SK-N-SH (cell line): ENCODE measurements at regions not wholly inside any gene's neighbourhood (a gene's known extent, or its start where the extent isn't known, plus 50 kb on each side); places are given as distances from the start of the nearest gene placed in this dataset.

ENCODE experiments used
- EZH2phosphoT487 ChIP-seq: fragments of 200-600 bp; sonication (generic); IDR thresholded peaks from 2 replicates; pipeline ENCODE4 v1.6.1; 2017; ENCODE audit warnings: low read depth, mixed run types, mild to moderate bottlenecking, antibody characterized with exemption, moderate library complexity, borderline replicate concordance
- GABPA ChIP-seq: IDR thresholded peaks from 2 replicates; pipeline ENCODE4 v1.4.0; 2012; ENCODE audit warnings: low read depth, mild to moderate bottlenecking
- RFX5 ChIP-seq: IDR thresholded peaks from 2 replicates; pipeline ENCODE4 v1.6.1; 2012; ENCODE audit warnings: mild to moderate bottlenecking, improper control_type of control experiment, low read length
- YY1 ChIP-seq: IDR thresholded peaks from 2 replicates; pipeline ENCODE4 v1.4.0; 2012; ENCODE audit warnings: low read depth, mild to moderate bottlenecking
- small RNA-seq, 7 experiments: library from RNA; depleted of rRNA; stranded (forward); fragments of <200 nt; gene quantifications; one replicate each; pipeline ENCODE3, GENCODE V24; 2012
- TF ChIP-seq, protein P1 (sequence below): fragments of 200-600 bp; sonication (generic); IDR thresholded peaks from 2 replicates; pipeline ENCODE4 v1.6.1; 2017; ENCODE audit warnings: antibody characterized with exemption, mild to moderate bottlenecking, moderate library complexity
- TF ChIP-seq, protein P2 (sequence below): IDR thresholded peaks from 2 replicates; pipeline ENCODE4 v1.4.0; 2012; ENCODE audit warnings: low read depth, borderline replicate concordance
- TF ChIP-seq, protein P3 (sequence below): IDR thresholded peaks from 2 replicates; pipeline ENCODE4 v1.4.0; 2012; ENCODE audit warnings: low read depth

DNA sequence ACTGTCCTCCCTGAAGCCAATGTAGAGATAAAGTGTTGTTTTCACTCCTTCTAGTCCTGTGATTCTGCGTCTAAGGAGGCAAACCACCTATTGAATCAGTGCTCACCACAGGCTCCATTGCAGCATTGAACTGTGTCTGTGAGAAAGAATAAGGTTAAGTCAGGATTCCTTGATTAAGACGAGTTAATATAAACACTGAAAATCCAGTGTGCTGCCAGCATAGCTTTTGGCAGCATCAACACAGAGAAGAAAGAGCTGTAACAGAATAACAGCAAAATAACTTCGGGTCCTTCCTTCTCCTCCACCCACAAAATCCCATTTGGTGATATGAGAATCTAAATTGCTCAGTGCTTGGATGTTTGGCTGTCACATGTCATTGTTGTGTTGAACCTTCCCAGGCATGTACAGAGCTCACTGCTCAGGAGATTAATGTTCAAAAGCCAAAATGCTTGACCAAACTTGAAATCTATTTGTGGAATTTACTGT, 185.2 kb upstream of the DDI1 start (continued):
- TF ChIP-seq, protein P1, sequence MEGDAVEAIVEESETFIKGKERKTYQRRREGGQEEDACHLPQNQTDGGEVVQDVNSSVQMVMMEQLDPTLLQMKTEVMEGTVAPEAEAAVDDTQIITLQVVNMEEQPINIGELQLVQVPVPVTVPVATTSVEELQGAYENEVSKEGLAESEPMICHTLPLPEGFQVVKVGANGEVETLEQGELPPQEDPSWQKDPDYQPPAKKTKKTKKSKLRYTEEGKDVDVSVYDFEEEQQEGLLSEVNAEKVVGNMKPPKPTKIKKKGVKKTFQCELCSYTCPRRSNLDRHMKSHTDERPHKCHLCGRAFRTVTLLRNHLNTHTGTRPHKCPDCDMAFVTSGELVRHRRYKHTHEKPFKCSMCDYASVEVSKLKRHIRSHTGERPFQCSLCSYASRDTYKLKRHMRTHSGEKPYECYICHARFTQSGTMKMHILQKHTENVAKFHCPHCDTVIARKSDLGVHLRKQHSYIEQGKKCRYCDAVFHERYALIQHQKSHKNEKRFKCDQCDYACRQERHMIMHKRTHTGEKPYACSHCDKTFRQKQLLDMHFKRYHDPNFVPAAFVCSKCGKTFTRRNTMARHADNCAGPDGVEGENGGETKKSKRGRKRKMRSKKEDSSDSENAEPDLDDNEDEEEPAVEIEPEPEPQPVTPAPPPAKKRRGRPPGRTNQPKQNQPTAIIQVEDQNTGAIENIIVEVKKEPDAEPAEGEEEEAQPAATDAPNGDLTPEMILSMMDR, result no peak
- TF ChIP-seq RFX5 (no peak), GABPA (no peak), EZH2phosphoT487 (no peak), YY1 (no peak)
- TF ChIP-seq, protein P2, sequence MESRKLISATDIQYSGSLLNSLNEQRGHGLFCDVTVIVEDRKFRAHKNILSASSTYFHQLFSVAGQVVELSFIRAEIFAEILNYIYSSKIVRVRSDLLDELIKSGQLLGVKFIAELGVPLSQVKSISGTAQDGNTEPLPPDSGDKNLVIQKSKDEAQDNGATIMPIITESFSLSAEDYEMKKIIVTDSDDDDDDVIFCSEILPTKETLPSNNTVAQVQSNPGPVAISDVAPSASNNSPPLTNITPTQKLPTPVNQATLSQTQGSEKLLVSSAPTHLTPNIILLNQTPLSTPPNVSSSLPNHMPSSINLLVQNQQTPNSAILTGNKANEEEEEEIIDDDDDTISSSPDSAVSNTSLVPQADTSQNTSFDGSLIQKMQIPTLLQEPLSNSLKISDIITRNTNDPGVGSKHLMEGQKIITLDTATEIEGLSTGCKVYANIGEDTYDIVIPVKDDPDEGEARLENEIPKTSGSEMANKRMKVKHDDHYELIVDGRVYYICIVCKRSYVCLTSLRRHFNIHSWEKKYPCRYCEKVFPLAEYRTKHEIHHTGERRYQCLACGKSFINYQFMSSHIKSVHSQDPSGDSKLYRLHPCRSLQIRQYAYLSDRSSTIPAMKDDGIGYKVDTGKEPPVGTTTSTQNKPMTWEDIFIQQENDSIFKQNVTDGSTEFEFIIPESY, result no peak
- TF ChIP-seq, protein P3, sequence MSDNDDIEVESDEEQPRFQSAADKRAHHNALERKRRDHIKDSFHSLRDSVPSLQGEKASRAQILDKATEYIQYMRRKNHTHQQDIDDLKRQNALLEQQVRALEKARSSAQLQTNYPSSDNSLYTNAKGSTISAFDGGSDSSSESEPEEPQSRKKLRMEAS, result no peak
- TF ChIP-seq, all 33 proteins: peak for 0

Small RNA genes in the stretch of these regions (small RNA-seq; reads per million reads assigned to genes)
- 0 reads per million in 7 experiments for gene MIR4693
